HG03095 (cell line): ENCODE measurements at regions not wholly inside any gene's neighbourhood (a gene's known extent, or its start where the extent isn't known, plus 50 kb on each side); places are given as distances from the start of the nearest gene placed in this dataset.

ENCODE experiments used
- ATAC-seq: cut with Tn5 transposase; IDR thresholded peaks from one replicate; pipeline ENCODE4 v1.9.1; 2021; ENCODE audit warnings: moderate library complexity; ENCODE audit not compliant: unreplicated experiment

GRCh38 chr7:18151422-18151821 is 123.8 kb upstream of the PRPS1L1 start:
- ATAC-seq: no peak

DNA sequence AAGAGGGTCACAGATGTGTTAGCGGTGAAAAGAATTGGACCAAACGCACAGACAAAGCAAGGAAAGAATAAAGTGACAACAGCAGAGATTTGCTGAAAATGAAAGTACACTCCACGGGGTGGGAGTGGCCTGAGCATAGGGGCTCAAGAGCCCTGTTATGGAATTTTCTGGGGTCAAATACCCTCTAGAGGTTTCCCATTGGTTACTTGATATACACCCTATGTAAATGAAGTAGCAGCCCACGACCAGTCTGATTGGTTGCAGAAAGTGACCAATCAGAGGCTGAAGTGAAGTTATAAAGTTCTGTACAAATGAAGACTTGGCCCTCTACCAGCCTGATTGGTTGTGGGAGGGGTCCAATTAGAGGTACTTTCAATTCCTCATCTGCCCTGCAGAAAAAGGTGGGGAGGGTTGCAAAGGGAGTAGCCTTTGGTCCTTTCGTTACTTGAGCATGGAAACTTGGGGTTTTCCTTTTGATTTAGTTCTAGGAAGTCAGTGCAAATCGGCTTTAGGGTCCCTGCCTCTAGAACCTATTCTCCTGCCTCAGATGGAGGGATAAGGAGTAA is 125.6 kb upstream of the PRPS1L1 start:
- no peak for ATAC-seq

- ATAC-seq: no peak
Measured at GRCh38 chr7:18154726-18155125, 127.1 kb upstream of the PRPS1L1 start.

GRCh38 chr7:18157233-18157632 is 129.6 kb upstream of the PRPS1L1 start:
- no peak for ATAC-seq

- ATAC-seq: no peak
Measured at GRCh38 chr7:18162657-18163056, 135.0 kb upstream of the PRPS1L1 start.

DNA sequence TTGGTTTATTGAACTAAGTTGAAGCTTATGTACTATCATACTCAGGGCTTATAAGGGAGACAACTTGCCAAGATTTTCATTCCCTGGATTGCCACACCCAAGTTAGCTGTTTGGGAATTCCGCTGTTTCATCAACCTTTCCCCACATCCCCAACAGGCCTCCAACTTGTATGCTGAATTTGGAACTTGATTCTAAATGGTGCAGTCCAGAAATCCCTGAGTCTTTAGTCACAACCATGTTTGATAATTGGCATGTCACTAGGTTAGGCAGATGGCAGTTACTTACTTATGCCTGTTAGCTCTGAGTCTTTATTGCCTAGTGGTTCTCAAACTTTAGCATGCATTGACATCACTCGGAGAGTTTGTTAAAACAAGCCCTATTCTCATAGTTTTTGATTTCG is 135.4 kb upstream of the PRPS1L1 start:
- no peak for ATAC-seq

DNA sequence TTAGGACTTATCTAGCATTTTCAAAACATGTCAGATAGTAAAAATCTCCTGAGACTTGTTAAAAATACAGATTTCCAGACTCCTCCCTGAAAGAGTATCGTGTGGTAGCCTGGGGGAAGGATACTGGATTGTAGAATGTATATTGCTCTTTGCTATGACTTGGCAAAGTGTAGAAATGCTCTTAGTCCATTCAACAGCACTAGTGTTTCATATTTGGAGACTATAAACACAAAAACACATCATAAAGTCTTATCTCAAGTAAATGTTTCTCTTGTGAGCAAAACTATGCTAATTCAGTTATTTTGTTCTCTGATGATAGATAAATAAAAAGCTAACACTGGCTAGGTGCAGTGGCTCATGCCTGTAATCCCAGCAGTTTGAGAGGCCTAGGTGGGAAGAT is 137.5 kb upstream of the PRPS1L1 start:
- ATAC-seq: no peak

DNA sequence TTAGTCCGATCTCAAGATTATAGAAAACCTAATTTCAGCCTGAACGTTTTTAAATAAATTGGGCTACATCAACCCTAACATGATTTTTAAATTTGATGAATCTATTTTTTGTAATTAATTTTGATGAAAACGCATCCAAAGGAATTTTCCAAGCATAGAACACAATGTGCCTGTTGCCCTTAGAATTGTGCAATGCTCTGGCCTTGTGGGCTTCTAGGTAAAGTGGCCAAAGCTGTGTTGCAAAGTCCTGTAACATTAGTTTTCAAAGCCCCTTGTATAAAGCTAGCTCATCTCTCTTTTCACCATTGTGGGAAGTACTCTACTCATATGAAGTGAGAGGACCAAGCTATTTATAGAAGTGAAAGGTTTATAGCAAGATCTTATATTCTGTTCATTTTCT is 138.4 kb upstream of the PRPS1L1 start:
- ATAC-seq: no peak

- ATAC-seq: no peak
Measured at GRCh38 chr7:18167815-18168214, 140.2 kb upstream of the PRPS1L1 start.

DNA sequence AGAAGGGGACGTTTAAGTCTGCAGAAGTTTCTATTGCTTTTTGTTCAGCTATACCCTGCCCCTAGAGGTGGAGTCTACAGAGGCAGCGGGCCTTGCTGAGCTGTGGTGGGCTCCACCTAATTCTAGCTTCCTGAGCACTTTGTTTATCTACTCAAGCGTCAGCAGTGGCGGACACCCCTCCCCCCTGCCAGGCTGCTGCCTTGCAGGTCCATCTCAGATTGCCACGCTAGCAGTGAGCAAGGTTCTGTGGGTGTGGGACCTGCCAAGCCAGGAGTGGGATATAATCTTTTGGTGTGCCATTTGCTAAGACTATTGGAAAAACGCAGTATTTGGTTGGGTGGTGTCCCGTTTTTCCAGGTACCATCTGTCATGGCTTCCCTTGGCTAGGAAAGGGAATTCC is 147.3 kb upstream of the PRPS1L1 start:
- ATAC-seq: no peak

- no peak for ATAC-seq
Measured at GRCh38 chr7:18175801-18176450, 148.3 kb upstream of the PRPS1L1 start.

GRCh38 chr7:18177129-18177814 is 149.6 kb upstream of the PRPS1L1 start:
- ATAC-seq: no peak

GRCh38 chr7:18177815-18178660 is 150.4 kb upstream of the PRPS1L1 start:
- ATAC-seq: peak; percentile 92

DNA sequence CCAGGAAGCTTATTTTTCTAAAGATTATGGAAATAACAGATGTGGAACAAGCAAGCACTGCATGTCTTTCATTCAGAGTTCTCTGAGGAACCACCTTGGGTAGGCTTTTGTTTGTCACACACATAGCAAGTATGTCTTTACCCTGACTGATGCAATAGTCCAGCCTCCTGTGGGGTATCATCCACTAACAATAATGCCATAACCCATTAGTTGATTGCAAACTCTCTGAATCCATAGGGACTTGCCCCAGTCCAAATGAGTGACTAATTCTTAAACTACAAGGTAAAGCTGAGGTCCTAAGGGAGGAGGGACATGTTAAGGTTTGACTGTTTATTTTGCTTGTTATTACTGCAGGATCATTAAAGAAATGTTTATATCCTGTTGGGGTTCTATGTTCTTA is 151.4 kb upstream of the PRPS1L1 start:
- no peak for ATAC-seq

GRCh38 chr7:18180685-18181084 is 153.0 kb upstream of the PRPS1L1 start:
- no peak for ATAC-seq

- no peak for ATAC-seq
Measured at GRCh38 chr7:18189500-18190126, 162.0 kb upstream of the PRPS1L1 start.

- no peak for ATAC-seq
Measured at GRCh38 chr7:18191341-18191740, 163.7 kb upstream of the PRPS1L1 start.

DNA sequence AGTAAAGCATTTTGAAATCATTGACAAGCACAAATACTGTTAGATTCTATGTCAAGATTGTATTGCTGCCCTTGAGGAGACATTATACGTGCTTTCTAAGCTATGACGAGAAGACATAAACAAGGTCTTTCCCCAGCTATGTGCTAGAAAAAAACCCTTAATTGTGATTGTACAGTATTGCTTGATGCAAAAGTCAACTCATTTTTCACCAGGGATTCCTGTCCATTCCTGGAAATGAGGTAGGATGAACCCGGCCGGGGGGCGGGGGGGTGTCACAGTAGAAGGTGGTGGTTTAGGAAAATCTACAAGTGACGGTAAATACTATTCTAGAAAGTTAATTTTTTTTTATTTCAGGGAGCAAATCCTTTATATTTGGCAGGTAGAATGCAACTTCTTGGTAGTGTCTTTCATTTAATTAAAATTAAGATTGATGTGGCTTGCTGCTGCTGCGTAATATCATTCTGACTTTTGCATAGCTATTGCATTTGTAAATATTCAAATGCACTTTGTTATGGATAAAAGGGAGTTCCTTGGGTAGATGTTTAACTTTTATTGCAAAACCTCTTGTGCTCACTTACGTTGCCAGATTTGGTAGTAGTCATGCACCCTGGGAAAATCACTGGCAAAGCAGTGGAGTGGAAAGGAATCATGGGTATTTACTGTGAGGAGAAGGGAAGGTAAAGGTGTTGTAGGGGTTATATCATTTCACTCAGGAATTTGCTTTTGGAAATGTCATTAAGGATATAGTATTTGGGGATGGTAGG is 164.4 kb upstream of the PRPS1L1 start:
- ATAC-seq: no peak

GRCh38 chr7:18194616-18195015 is 167.0 kb upstream of the PRPS1L1 start:
- no peak for ATAC-seq

- no peak for ATAC-seq
Measured at GRCh38 chr7:18196638-18197037, 169.0 kb upstream of the PRPS1L1 start.
